GM23338 (cell line): ENCODE measurements at regions not wholly inside any gene's neighbourhood (a gene's known extent, or its start where the extent isn't known, plus 50 kb on each side); places are given as distances from the start of the nearest gene placed in this dataset.

Experiments used
- ATAC-seq: fragments of 200-7000 bp; cut with Tn5 transposase; 3 replicates; pipeline ENCODE4 v1.9.1; 2020
- DNase-seq: peaks from one replicate; pipeline ENCODE4 v3.0.0-alpha.2; 2015; ENCODE audit warnings: low spot score
- H2AFZ ChIP-seq: fragments of 200-600 bp; sonication (generic); 2 replicates; pipeline ENCODE4 v1.8.0; 2016; ENCODE audit warnings: antibody characterized with exemption, mild to moderate bottlenecking, moderate library complexity
- H3F3A ChIP-seq: fragments of 200-600 bp; sonication (generic); replicated peaks from 2 replicates; pipeline ENCODE4 v1.8.0; 2017; ENCODE audit warnings: antibody characterized with exemption, mixed run types, low read depth
- H3K27ac ChIP-seq: fragments of 200-600 bp; sonication (generic); 2 replicates; pipeline ENCODE4 v1.6.1; 2016; ENCODE audit warnings: low read depth
- H3K27me3 ChIP-seq: fragments of 200-600 bp; sonication (generic); 2 replicates; pipeline ENCODE4 v1.8.0; 2016; ENCODE audit warnings: mild to moderate bottlenecking, mixed run types, moderate library complexity; ENCODE audit not compliant: insufficient read depth
- H3K36me3 ChIP-seq: fragments of 200-600 bp; sonication (generic); 2 replicates; pipeline ENCODE4 v1.8.0; 2016; ENCODE audit warnings: mild to moderate bottlenecking; ENCODE audit not compliant: insufficient read depth
- H3K4me1 ChIP-seq: fragments of 200-600 bp; sonication (generic); 2 replicates; pipeline ENCODE4 v1.8.0; 2016; ENCODE audit warnings: mild to moderate bottlenecking, moderate library complexity; ENCODE audit not compliant: insufficient read depth
- H3K4me2 ChIP-seq: fragments of 200-600 bp; sonication (generic); 2 replicates; pipeline ENCODE4 v1.7.1; 2017; ENCODE audit warnings: mixed run types
- H3K4me3 ChIP-seq: fragments of 200-600 bp; sonication (generic); 2 replicates; pipeline ENCODE4 v1.6.1; 2016; ENCODE audit warnings: mixed run types
- H3K79me2 ChIP-seq: fragments of 200-600 bp; sonication (generic); replicated peaks from 2 replicates; pipeline ENCODE4 v1.8.0; 2017; ENCODE audit warnings: mild to moderate bottlenecking; ENCODE audit not compliant: insufficient read depth
- H3K9me2 ChIP-seq: fragments of 200-600 bp; sonication (generic); 2 replicates; pipeline ENCODE4 v1.8.0; 2017; ENCODE audit not compliant: insufficient read depth
- H4K20me1 ChIP-seq: fragments of 200-600 bp; sonication (generic); replicated peaks from 2 replicates; pipeline ENCODE4 v1.8.0; 2017; ENCODE audit warnings: mild to moderate bottlenecking; ENCODE audit not compliant: insufficient read depth
- H3K27ac Mint-ChIP-seq: 2 replicates; pipeline ENCODE4 v1.8.0; 2020; ENCODE audit warnings: inconsistent platforms, mild to moderate bottlenecking, moderate library complexity, mixed read lengths
- H3K27me3 Mint-ChIP-seq: 3 replicates; pipeline ENCODE4 v1.8.0; 2022; ENCODE audit warnings: low read depth, mild to moderate bottlenecking, moderate library complexity, mixed read lengths, inconsistent platforms; ENCODE audit not compliant: insufficient read depth, poor library complexity
- H3K36me3 Mint-ChIP-seq: 3 replicates; pipeline ENCODE4 v1.8.0; 2021; ENCODE audit warnings: low read depth, mild to moderate bottlenecking, inconsistent platforms, moderate library complexity, mixed read lengths
- H3K4me1 Mint-ChIP-seq: 3 replicates; pipeline ENCODE4 v1.8.0; 2020; ENCODE audit warnings: mild to moderate bottlenecking, inconsistent platforms, mixed read lengths
- H3K4me3 Mint-ChIP-seq: 3 replicates; pipeline ENCODE4 v1.8.0; 2021; ENCODE audit warnings: moderate library complexity, mild to moderate bottlenecking, inconsistent platforms, mixed read lengths
- H3K9me3 Mint-ChIP-seq: 3 replicates; pipeline ENCODE4 v1.8.0; 2020; ENCODE audit warnings: moderate library complexity, mild to moderate bottlenecking, inconsistent platforms, mixed read lengths
- CTCF ChIP-seq, 2 experiments: fragments of 200-600 bp in 1 of 2; sonication (generic) in 1 of 2; conservative IDR thresholded peaks; 2 replicates each; pipeline versions ENCODE4 v1.5.1 to v1.6.1; 2016 to 2017; ENCODE audit warnings: antibody characterized with exemption in 2 of 2, low read depth in 2 of 2, mild to moderate bottlenecking in 2 of 2, moderate library complexity in 1 of 2
- ETS1 ChIP-seq: IDR thresholded peaks from 2 replicates; pipeline ENCODE4 v1.6.1; 2016; ENCODE audit warnings: antibody characterized with exemption
- EZH2 ChIP-seq: fragments of 200-600 bp; sonication (generic); IDR thresholded peaks from one replicate; pipeline ENCODE4 v1.8.0; 2017; ENCODE audit warnings: antibody characterized with exemption, mild to moderate bottlenecking, low read depth; ENCODE audit not compliant: unreplicated experiment
- EZH2phosphoT487 ChIP-seq: fragments of 200-600 bp; sonication (generic); IDR thresholded peaks from one replicate; pipeline ENCODE4 v1.8.1; 2018; ENCODE audit warnings: antibody characterized with exemption; ENCODE audit not compliant: unreplicated experiment
- JUNB ChIP-seq: IDR thresholded peaks from one replicate; pipeline ENCODE4 v1.6.1; 2016; ENCODE audit warnings: antibody characterized with exemption; ENCODE audit not compliant: unreplicated experiment
- NANOG ChIP-seq: IDR thresholded peaks from 2 replicates; pipeline ENCODE4 v1.6.1; 2016; ENCODE audit warnings: antibody characterized with exemption, borderline replicate concordance
- POLR2AphosphoS5 ChIP-seq: IDR thresholded peaks from 2 replicates; pipeline ENCODE4 v1.6.1; 2016; ENCODE audit warnings: antibody characterized with exemption, low read depth
- REST ChIP-seq: IDR thresholded peaks from one replicate; pipeline ENCODE4 v1.6.1; 2018; ENCODE audit warnings: antibody characterized with exemption; ENCODE audit not compliant: unreplicated experiment
- STAT1 ChIP-seq: IDR thresholded peaks from one replicate; pipeline ENCODE4 v1.6.1; 2016; ENCODE audit warnings: antibody characterized with exemption; ENCODE audit not compliant: unreplicated experiment
- ZNF114 ChIP-seq: fragments of 250-450 bp; sonication (Bioruptor Pico); IDR thresholded peaks from 2 replicates; pipeline ENCODE4 v1.5.0; 2020; ENCODE audit warnings: mild to moderate bottlenecking, moderate library complexity
- ZNF462 ChIP-seq: fragments of 250-450 bp; sonication (Bioruptor Pico); IDR thresholded peaks from 2 replicates; pipeline ENCODE4 v1.5.0; 2020; ENCODE audit warnings: mild to moderate bottlenecking, moderate library complexity

GRCh38 chr6:147712841-147713240 lies 204.4 kb downstream of the SAMD5 start (continued):
- TF ChIP-seq CTCF (conservative IDR thresholded peaks at IDR 0.05; ENCODE audit: low read depth in 2 of 2) (no peak), EZH2 (no peak), JUNB (no peak), ZNF114 (CRISPR knock-in tag) (no peak), ZNF462 (no peak), POLR2AphosphoS5 (no peak)

- no peaks in the 10 kb centered on the region for H4K20me1 ChIP-seq
- Mint-ChIP-seq H3K36me3 (no peaks in the 10 kb centered on the region), H3K27ac (no peak overlapping the region), H3K9me3 (no peaks in the 10 kb centered on the region), H3K4me3 (no peak overlapping the region), H3K27me3 (no peaks in the 10 kb centered on the region), H3K4me1 (peaks cover 5% of the 10 kb centered on the region)
- ATAC-seq (no peak), DNase-seq (no peak)
- H3K36me3 ChIP-seq: no peaks in the 10 kb centered on the region
- no peaks in the 10 kb centered on the region for H3K9me2 ChIP-seq
- no peaks in the 10 kb centered on the region for H3K27me3 ChIP-seq
- H3K4me1 ChIP-seq: peaks cover 6% of the 10 kb centered on the region
- H3K27ac ChIP-seq: no peak overlapping the region
- no peak overlapping the region for H3K4me3 ChIP-seq
- H3K4me2 ChIP-seq: no peak overlapping the region
- H3F3A ChIP-seq: no peaks in the 10 kb centered on the region
- H3K79me2 ChIP-seq: no peaks in the 10 kb centered on the region
- no peak overlapping the region for H2AFZ ChIP-seq
- TF ChIP-seq POLR2AphosphoS5 (no peak), ETS1 (no peak), EZH2 (no peak), CTCF (conservative IDR thresholded peaks at IDR 0.05; ENCODE audit: low read depth in 2 of 2) (no peak), REST (no peak), NANOG (no peak), EZH2phosphoT487 (no peak), ZNF114 (CRISPR knock-in tag) (no peak), STAT1 (no peak)
These were observed 206.5 kb downstream of the SAMD5 start for GRCh38 chr6:147715035-147715434.
